ENCODE measurements at regions not wholly inside any gene's neighbourhood (a gene's known extent, or its start where the extent isn't known, plus 50 kb on each side); places are given as distances from the start of the nearest gene placed in this dataset.
"Not testable (repeated sequence)": the region's sequence is repeated elsewhere in the genome, so short reads cannot be mapped to it uniquely, and the experiment has no call there.

DNA sequence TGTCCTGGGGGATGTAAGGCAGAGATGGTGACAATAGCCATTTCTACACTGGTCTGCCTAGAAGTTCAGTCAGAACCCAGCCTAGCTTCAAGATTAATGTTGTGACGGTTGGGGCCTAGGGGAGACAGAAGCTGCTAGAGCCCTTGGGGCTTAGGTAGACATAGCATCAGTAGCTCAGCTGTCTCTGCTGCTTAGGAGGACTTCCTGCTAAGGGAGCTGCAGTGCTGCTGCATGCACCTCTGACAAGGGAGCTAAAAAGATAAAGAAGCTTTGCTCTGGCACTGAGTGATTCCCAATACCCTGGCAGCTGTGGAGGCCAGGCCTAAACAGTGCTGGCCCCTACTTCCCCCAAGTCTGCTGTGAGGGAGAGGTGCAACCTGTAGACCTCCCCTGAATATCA, 116.0 kb downstream of the CT47B1 start:
- intact Hi-C loops (cut with DNase I): no loop called here
- DNase-seq (ENCODE audit: missing footprints): no peak

DNA sequence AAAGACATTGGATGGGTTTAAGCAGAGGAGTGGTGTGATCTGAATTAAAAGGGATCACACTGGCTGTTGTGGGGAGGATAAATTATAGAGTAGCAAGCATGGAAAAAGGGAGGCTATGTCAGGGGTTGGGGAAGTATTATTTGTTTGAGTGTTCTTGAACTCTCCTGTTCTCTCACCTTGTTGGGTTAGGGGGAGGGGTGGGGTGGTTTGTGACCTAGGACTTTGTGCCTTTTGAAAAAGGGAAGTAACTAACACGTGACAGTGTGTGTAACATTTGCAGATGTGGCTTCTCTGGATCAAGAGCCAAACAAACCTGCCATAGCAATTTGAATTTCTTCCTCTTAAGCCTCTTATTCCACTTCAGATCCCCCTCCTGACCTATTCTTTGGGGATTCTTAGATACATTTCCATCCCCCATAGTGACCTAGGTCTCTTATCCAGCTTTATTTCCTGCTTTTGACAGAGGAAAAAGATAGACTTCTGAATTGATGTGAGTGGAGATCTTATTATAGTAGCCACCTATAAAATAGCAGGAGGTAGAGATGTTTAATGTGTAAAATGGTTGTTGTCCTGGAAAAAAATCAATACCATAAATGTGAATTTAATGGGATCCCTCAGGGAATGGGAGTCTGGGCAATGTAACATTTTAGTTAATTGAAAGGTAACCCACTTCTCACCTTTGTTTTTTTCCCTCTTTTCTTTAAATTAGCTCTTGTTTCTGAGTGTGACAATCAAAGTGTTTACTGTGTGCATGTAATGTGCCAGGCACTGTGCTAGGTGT, 120.4 kb downstream of the CT47B1 start:
- DNase-seq (ENCODE audit: missing footprints) (no peak), ATAC-seq (no peak)
- intact Hi-C loops (cut with DNase I): no loop called here

More for the DNA sequence above, 116.0 kb downstream of the CT47B1 start:
- ATAC-seq: no peak

DNA sequence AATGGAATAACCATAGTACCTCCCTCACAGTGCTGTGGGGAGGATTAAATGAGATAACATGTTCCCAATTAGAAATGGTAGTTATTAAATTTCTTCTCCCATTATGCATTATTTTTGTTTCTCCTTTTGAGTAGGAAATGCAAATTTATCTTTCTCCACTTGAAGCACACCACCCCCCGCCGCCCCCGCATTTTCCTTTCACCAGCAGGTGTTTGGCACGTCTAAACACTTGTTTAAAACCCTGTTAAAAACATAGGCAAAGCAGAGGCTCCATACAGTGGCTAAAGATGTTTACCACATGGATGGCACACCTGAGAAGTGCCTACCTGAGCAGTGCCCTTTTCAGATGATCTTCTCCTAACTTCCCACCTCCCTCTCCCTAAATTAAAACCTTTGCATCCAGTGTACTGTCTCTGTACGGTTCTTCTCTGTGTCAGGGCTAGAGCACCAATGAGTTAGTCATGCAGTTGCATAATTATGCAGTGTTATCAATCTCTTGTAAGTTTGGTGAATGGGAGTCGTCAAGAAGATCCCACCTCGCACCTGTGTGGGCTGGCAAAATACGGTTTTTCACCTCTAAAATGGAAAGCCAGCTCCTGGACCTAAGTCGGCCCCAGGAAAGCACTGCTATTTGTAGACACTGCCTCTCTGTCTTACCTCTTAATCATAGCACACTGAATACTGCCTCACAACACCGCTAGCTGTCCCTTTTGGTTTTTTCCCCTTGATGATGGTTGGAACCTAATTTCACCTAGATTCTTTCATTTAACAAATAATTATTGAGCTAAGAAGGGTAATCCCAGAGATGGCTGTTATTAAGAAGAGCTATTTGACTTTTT, 122.0 kb downstream of the CT47B1 start:
- no peak for ATAC-seq
- intact Hi-C loops (cut with DNase I): no loop called here
- DNase-seq (ENCODE audit: missing footprints): no peak

DNA sequence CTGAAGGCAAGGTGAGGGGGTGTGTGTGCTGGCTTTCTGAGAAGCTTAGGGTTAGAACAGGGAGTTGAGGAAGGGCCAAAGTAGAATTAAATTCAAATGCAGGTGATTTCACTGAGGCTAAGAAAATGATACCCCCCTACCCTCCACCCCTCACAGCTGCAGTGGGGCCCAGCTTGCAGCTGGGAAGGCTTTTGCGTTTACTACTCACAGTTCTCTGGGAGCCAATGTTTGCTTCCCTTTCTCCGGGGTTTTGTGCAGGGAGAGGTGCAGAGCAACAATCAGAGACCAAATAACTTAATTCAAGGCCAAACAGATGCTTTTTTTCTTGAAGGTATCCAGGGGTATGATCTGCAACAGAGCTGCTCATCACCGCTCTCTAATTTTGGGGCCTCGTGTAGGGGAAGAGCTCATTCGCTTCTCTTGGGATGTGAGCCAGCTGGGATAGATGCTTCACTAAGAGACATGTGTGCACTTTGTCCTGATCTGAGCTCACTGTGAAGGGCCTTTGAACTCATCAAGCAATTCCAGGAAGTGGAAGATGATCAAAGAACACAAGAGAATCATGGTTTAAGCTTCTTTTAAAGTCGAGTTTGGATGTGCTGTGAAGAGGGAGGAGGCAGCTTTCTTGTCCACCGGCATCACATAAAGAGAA, 122.7 kb upstream of the C1GALT1C1 start:
- ATAC-seq: no peak
- DNase-seq (ENCODE audit: missing footprints): no peak
- intact Hi-C loops (cut with DNase I): no loop called here

- intact Hi-C loops (cut with DNase I): no loop called here
- DNase-seq (ENCODE audit: missing footprints) (no peak), ATAC-seq (no peak)
These were observed 121.8 kb upstream of the C1GALT1C1 start for GRCh38 chrX:120751683-120752082.

GRCh38 chrX:120750381-120750780, 120.5 kb upstream of the C1GALT1C1 start:
- DNase-seq (ENCODE audit: missing footprints) (no peak), ATAC-seq (no peak)
- intact Hi-C loops (cut with DNase I): no loop called here

DNA sequence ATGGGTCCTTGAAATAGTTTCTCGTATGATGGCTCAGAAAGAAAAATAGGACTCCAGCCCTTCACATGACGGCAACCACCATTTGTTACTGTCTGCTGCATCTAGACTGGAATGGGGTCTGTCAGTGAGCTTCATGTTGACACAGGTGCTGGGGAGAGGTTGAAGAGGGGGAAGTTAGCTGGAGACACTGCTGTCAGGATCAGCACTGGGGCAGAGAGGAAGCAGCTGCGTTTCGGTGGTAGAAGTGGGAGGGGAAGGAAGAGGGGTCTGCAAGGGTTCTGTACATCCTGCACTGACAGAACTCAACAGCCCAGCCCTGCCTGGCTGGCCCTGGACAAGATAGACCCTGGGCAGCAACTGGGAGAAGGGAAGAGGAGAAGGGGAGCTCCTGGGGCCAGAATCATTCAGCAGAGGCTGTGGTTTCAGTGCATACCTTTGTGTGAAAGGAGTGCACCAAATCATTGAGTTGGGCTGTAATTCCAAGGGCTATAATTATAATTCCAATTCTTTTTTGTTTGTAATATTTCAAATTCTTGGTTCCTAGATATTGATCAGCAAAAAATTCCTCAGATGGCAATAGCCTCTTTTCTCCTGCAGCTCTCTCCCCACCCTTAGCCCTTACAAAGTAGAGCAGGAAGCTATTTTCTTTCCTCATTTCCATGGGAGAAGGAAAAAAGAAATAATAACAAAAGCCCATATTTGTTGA, 119.4 kb upstream of the C1GALT1C1 start:
- ATAC-seq: no peak
- intact Hi-C loops (cut with DNase I): no loop called here
- DNase-seq (ENCODE audit: missing footprints): no peak

- no peak for ATAC-seq
- intact Hi-C loops (cut with DNase I): no loop called here
- DNase-seq (ENCODE audit: missing footprints): no peak
These were observed 116.3 kb upstream of the C1GALT1C1 start for GRCh38 chrX:120746153-120746552.

- intact Hi-C loops (cut with DNase I): no loop called here
These were observed 113.3 kb upstream of the C1GALT1C1 start for GRCh38 chrX:120742946-120743665.

GRCh38 chrX:120741452-120741851, 111.6 kb upstream of the C1GALT1C1 start:
- intact Hi-C loops (cut with DNase I): no loop called here
- DNase-seq (ENCODE audit: missing footprints): no peak
- ATAC-seq: no peak

More at GRCh38 chrX:120742946-120743665, 113.3 kb upstream of the C1GALT1C1 start:
- no peak for DNase-seq (ENCODE audit: missing footprints)
- ATAC-seq: no peak

- ATAC-seq: no peak
- intact Hi-C loops (cut with DNase I): no loop called here
- DNase-seq (ENCODE audit: missing footprints): no peak
These were observed 110.2 kb upstream of the C1GALT1C1 start for GRCh38 chrX:120740072-120740471.

DNA sequence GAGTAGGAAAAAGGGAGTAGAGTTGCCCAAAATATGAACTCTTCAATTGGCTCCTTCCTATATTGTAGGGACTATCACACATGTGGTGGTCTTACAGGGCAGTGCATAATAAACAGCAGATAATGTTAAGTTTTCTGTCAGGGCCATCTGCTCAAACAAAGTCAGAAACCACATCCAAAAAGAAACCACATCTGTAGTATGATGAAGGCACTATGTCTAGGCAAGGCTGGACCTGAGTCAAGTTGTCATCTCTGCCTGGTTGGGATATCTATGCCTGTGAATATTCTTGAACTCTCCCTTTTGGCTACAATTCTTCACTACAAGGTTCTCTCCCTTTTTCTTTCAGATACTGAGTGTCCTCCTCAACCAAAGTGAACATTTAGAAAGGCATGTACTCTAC, 109.4 kb upstream of the C1GALT1C1 start:
- ATAC-seq (no peak), DNase-seq (ENCODE audit: missing footprints) (no peak)
- intact Hi-C loops (cut with DNase I): no loop called here

- ATAC-seq (no peak), DNase-seq (ENCODE audit: missing footprints) (no peak)
- intact Hi-C loops (cut with DNase I): no loop called here
These were observed 107.1 kb upstream of the C1GALT1C1 start for GRCh38 chrX:120736989-120737388.

GRCh38 chrX:120735966-120736365, 106.1 kb upstream of the C1GALT1C1 start:
- ATAC-seq: no peak

GRCh38 chrX:120732879-120733278, 103.0 kb upstream of the C1GALT1C1 start:
- intact Hi-C loops (cut with DNase I): no loop called here
- no peak for DNase-seq (ENCODE audit: missing footprints)
- no peak for ATAC-seq

More at GRCh38 chrX:120735966-120736365, 106.1 kb upstream of the C1GALT1C1 start:
- DNase-seq (ENCODE audit: missing footprints): no peak
- intact Hi-C loops (cut with DNase I): no loop called here

DNA sequence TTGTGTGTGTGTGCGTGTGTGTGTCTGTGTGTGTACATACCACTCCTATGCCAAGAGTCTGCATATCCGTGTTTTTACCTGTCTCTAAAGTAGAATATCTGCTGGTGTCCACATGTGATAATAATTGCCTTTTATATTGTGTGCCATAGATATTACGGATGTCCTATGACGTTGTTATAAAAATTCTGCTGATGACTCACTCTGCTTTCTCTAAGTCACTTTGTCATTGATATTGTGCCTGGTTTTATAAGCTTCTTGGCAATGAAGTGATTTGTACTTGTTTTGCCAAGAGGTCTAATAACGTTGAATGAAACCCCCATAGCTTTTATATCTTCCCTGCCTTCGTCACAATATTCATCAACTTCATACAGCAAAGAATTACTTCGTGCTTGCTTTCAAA, 102.6 kb upstream of the C1GALT1C1 start:
- ATAC-seq (no peak), DNase-seq (ENCODE audit: missing footprints) (no peak)
- intact Hi-C loops (cut with DNase I): no loop called here

DNA sequence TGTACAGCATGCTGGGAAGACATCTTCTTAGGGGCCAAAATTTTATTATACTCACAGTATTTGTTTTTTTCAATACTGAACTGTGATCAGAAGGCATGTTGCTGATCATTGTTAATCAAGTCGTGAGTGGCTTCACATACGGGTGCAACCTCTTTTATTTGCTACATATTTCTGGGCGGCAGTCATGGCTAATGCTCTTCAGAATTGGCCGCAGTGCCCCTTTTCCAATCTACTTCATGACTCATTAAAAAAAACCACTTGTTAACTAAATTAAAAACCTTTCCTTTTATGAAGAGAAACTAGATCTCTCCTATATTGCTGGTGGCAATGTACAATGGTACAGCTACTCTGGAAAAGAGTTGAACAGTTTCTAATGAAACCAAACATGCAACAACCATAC, 101.5 kb upstream of the C1GALT1C1 start:
- intact Hi-C loops (cut with DNase I): no loop called here
- no peak for DNase-seq (ENCODE audit: missing footprints)
- ATAC-seq: no peak

DNA sequence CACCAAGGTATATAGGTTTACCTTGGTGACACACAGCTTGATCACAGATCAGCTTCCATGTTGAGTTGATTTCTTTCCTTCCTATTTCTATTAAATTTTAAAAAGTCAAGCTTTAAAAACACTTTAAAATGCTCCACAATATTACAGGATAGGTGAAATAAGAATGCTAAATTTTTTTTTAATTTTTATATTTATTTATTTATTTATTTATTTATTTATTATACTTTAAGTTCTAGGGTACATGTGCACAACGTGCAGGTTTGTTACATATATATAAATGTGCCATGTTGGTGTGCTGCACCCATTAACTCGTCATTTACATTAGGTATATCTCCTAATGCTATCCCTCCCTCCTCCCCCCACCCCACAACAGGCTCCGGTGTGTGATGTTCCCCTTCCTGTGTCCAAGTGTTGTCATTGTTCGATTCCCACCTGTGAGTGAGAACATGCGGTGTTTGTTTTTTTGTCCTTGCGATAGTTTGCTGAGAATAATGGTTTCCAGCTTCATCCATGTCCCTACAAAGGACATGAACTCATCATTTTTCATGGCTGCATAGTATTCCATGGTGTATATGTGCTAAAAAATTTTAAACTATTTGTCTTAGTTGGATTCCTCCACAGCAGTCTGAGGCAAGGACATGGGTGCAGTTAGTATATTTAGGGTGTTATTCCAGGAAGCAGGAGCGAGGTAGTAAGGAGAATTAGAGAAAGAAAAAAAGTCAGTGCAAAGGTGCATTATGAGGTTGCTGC, 99.8 kb upstream of the C1GALT1C1 start:
- DNase-seq (ENCODE audit: missing footprints); intact Hi-C loops (cut with DNase I); ATAC-seq: not testable (repeated sequence)

All from Right ventricle myocardium inferior (tissue), 1 donor.